ENCODE measurements at regions not wholly inside any gene's neighbourhood (a gene's known extent, or its start where the extent isn't known, plus 50 kb on each side); places are given as distances from the start of the nearest gene placed in this dataset.

DNA sequence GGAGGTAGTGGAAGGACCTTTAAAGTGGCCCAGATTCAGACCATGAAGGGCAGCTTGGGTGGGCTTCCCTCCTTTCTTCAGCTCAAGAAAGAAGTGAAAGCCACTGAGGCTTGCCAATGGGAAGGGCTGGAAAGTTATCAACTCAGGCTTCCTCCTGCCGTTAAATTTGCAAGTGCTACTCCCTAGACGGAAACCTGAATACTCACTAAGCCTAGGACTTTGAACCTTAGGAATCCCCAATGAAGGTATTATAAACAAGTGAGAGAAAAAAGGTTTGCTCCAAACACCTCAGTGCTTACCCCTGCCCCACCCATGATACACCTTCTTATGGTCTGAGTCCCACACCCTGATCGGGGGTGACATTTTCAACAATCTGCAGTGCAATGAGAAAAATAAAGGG, 396.4 kb downstream of the SHQ1 start:
- ChIA-PET POLR2A (ENCODE audit: unreplicated experiment) (no interaction called here), CTCF (no interaction called here)
- H2BK5ac ChIP-seq (ENCODE audit: low read depth, low read length, poor library complexity, severe bottlenecking) = no peak overlapping the region
- TF ChIP-seq CTCF (conservative IDR thresholded peaks at IDR 0.05; ENCODE audit: low read depth, low read length) = no peak
- no peak for TF ChIP-seq MXI1 (IDR thresholded peaks at IDR 0.05; ENCODE audit: borderline replicate concordance, low read depth, low read length)
- TF ChIP-seq CEBPB (IDR thresholded peaks at IDR 0.05; ENCODE audit: low read depth, low read length) = no peak
- no peak for TF ChIP-seq RAD21 (IDR thresholded peaks at IDR 0.05; ENCODE audit: low read length)
- TF ChIP-seq, protein P1, sequence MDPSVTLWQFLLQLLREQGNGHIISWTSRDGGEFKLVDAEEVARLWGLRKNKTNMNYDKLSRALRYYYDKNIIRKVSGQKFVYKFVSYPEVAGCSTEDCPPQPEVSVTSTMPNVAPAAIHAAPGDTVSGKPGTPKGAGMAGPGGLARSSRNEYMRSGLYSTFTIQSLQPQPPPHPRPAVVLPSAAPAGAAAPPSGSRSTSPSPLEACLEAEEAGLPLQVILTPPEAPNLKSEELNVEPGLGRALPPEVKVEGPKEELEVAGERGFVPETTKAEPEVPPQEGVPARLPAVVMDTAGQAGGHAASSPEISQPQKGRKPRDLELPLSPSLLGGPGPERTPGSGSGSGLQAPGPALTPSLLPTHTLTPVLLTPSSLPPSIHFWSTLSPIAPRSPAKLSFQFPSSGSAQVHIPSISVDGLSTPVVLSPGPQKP (IDR thresholded peaks at IDR 0.05; ENCODE audit: borderline replicate concordance, low read depth, low read length) = no peak
- no peak for TF ChIP-seq CHD1 (IDR thresholded peaks at IDR 0.05; ENCODE audit: low read depth, low read length)
- TF ChIP-seq RFX5 (IDR thresholded peaks at IDR 0.05; ENCODE audit: low read depth, low read length) = no peak
- no peak for TF ChIP-seq BHLHE40 (IDR thresholded peaks at IDR 0.05; ENCODE audit: low read depth, low read length)
- no peak for TF ChIP-seq NFE2L2 (IDR thresholded peaks at IDR 0.05; ENCODE audit: low read depth, low read length)
- TF ChIP-seq, protein P2, sequence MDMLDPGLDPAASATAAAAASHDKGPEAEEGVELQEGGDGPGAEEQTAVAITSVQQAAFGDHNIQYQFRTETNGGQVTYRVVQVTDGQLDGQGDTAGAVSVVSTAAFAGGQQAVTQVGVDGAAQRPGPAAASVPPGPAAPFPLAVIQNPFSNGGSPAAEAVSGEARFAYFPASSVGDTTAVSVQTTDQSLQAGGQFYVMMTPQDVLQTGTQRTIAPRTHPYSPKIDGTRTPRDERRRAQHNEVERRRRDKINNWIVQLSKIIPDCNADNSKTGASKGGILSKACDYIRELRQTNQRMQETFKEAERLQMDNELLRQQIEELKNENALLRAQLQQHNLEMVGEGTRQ (IDR thresholded peaks at IDR 0.05; ENCODE audit: low read depth, low read length) = no peak
- no peak for TF ChIP-seq SMC3 (IDR thresholded peaks at IDR 0.05; ENCODE audit: low read depth, low read length)
- no peak for TF ChIP-seq FOS (IDR thresholded peaks at IDR 0.05; ENCODE audit: low read depth, low read length)
- TF ChIP-seq MAZ (IDR thresholded peaks at IDR 0.05; ENCODE audit: borderline replicate concordance, low read depth, low read length) = no peak
- no peak for TF ChIP-seq POLR2A (IDR thresholded peaks at IDR 0.05; ENCODE audit: low read depth, low read length)
- TF ChIP-seq MAFK (IDR thresholded peaks at IDR 0.05; ENCODE audit: low read depth, low read length) = no peak
- no peak for TF ChIP-seq RCOR1 (IDR thresholded peaks at IDR 0.05; ENCODE audit: insufficient replicate concordance, low read length)
- H3K36me3 ChIP-seq (ENCODE audit: control insufficient read depth, insufficient read depth, low read length) = no peaks in the 10 kb centered on the region
- H4K20me1 ChIP-seq (ENCODE audit: insufficient read depth, low read length) = no peaks in the 10 kb centered on the region
- H2AK9ac ChIP-seq (replicated peaks; ENCODE audit: low read depth, low read length, poor library complexity) = no peak overlapping the region
- intact Hi-C loops (cut with micrococcal nuclease) = no loop called here
- H3K4me3 ChIP-seq (ENCODE audit: insufficient read depth, low read depth, low read length) = no peak overlapping the region
- peaks cover 33% of the 10 kb centered on the region for H3K27me3 ChIP-seq (ENCODE audit: control insufficient read depth, insufficient read depth, low read length)
- H3K79me1 ChIP-seq (ENCODE audit: low read depth in 1 of 2, low read length in 2 of 2) = no peaks in the 10 kb centered on the region
- H3K4me1 ChIP-seq (ENCODE audit: control insufficient read depth, insufficient read depth, low read length) = peaks cover 2% of the 10 kb centered on the region; the same call in 1 of the 2 replicates
- in situ Hi-C loops (cut with MboI; ENCODE audit: low sequenced_read_pairs) = no loop called here
- dilution Hi-C loops (cut with HindIII; ENCODE audit: low sequenced_read_pairs, unreplicated experiment) = no loop called here
- H3K18ac ChIP-seq (ENCODE audit: low read depth, low read length) = no peak overlapping the region
- no peak overlapping the region for H2BK20ac ChIP-seq (ENCODE audit: low read depth, low read length)
- no peak overlapping the region for H4K91ac ChIP-seq (ENCODE audit: insufficient read depth, low read depth, low read length)
- no peak overlapping the region for H4K8ac ChIP-seq (ENCODE audit: low read depth in 2 of 2, low read length in 2 of 2)
- no peaks in the 10 kb centered on the region; the same call in 1 of the 2 replicates for H3K9me1 ChIP-seq (ENCODE audit: insufficient read depth, low read length)
- H4K5ac ChIP-seq (ENCODE audit: low read depth, low read length) = no peak overlapping the region
- DNase-seq (no peak), ATAC-seq (ENCODE audit: low read depth) (no peak)
- no peak overlapping the region for H2AFZ ChIP-seq (replicated peaks; ENCODE audit: low read length, poor library complexity)
- WGBS, 2 experiments (ENCODE audit: extremely low coverage in 2 of 2, insufficient read length in 1 of 2) = no CpG with 5 or more reads among the region's 3 CpGs
- no peak overlapping the region for H3K23ac ChIP-seq (ENCODE audit: low read depth, low read length)
- H2BK120ac ChIP-seq (ENCODE audit: low read depth, low read length) = no peak overlapping the region
- H3K4me2 ChIP-seq (ENCODE audit: low read depth, low read length) = no peak overlapping the region
- no TSS peak for BruUV-seq (replicated peaks)
- H3K56ac ChIP-seq (ENCODE audit: extremely low read depth, insufficient read depth, low read length) = no peak overlapping the region
- no peak overlapping the region for H3K27ac ChIP-seq (ENCODE audit: insufficient read depth, low read length)
- H3K4ac ChIP-seq (ENCODE audit: low read depth, low read length) = no peak overlapping the region
- H3K9ac ChIP-seq (ENCODE audit: low read depth, low read length) = no peak overlapping the region
- no peak overlapping the region for H2AK5ac ChIP-seq (ENCODE audit: low read depth, low read length)
- no peak overlapping the region for H2BK15ac ChIP-seq (ENCODE audit: low read depth, low read length)
- no peak overlapping the region for H3K14ac ChIP-seq (replicated peaks; ENCODE audit: low read depth, low read length)
- no peaks in the 10 kb centered on the region; the same call in 1 of the 2 replicates for H3K9me3 ChIP-seq (ENCODE audit: control insufficient read depth, insufficient read depth, low read length)

Data from IMR-90 (cell line).